H1 (cell line): ENCODE measurements at regions not wholly inside any gene's neighbourhood (a gene's known extent, or its start where the extent isn't known, plus 50 kb on each side); places are given as distances from the start of the nearest gene placed in this dataset.

Experiments used
- CTCF ChIA-PET: fragments of 300-600 bp; sonication (Branson Sonifier 250); formaldehyde crosslinking; loops from one replicate; lab custom pipeline; 2021; ENCODE audit not compliant: partially characterized antibody; lab: Charles Lee
- POLR2A ChIA-PET: fragments of 300-600 bp; sonication (Branson Sonifier 250); formaldehyde crosslinking; loops from one replicate; lab custom pipeline; 2021; ENCODE audit warnings: inconsistent platforms; ENCODE audit not compliant: partially characterized antibody; lab: Charles Lee
- DNase-seq, 2 experiments: peaks; one replicate each; pipeline versions ENCODE4 v3.0.0 to v3.0.0-alpha.2; 2010 to 2022; ENCODE audit warnings: low spot score in 2 of 2, low read depth in 1 of 2, mixed read lengths in 1 of 2
- FAIRE-seq: peaks from 2 replicates; lab custom pipeline; 2011; peaks lifted over from hg19 to GRCh38; lab: Jason Lieb, UNC
- H2AFZ ChIP-seq: 2 replicates; pipeline ENCODE4 v1.8.1; 2012; ENCODE audit warnings: low read length, inconsistent platforms
- H2AK5ac ChIP-seq: 2 replicates; pipeline ENCODE4 v1.6.1; 2013; ENCODE audit warnings: low read depth, low read length
- H2BK120ac ChIP-seq: replicated peaks from 2 replicates; pipeline ENCODE3; 2013; ENCODE audit warnings: low read depth, low read length, inconsistent platforms
- H2BK12ac ChIP-seq: 2 replicates; pipeline ENCODE4 v1.6.1; 2013; ENCODE audit warnings: low read depth, low read length
- H2BK15ac ChIP-seq: 2 replicates; pipeline ENCODE4 v1.6.1; 2013; ENCODE audit warnings: low read length
- H2BK20ac ChIP-seq: 2 replicates; pipeline ENCODE4 v1.6.1; 2013; ENCODE audit warnings: low read length
- H2BK5ac ChIP-seq: 2 replicates; pipeline ENCODE4 v1.6.1; 2013; ENCODE audit warnings: low read depth, low read length
- H3K14ac ChIP-seq: 2 replicates; pipeline ENCODE4 v1.6.1; 2013; ENCODE audit warnings: inconsistent platforms; ENCODE audit not compliant: insufficient read length
- H3K18ac ChIP-seq: 2 replicates; pipeline ENCODE4 v1.6.1; 2013; ENCODE audit warnings: low read length; ENCODE audit errors: extremely low read depth
- H3K23ac ChIP-seq: 2 replicates; pipeline ENCODE4 v1.6.1; 2013; ENCODE audit warnings: inconsistent platforms; ENCODE audit not compliant: insufficient read length
- H3K23me2 ChIP-seq: 2 replicates; pipeline ENCODE4 v1.6.1; 2013; ENCODE audit warnings: low read depth, low read length
- H3K27ac ChIP-seq: 2 replicates; pipeline ENCODE4 v1.6.1; 2011; ENCODE audit warnings: low read depth, low read length, inconsistent platforms
- H3K27me3 ChIP-seq, 4 experiments: replicated peaks in 1 of 4; 1 replicate in 1 of 4; 2 replicates in 3 of 4; pipeline versions ENCODE4 v1.6.1 to v1.8.1; 2011 to 2013; ENCODE audit warnings: low read length in 3 of 4, mild to moderate bottlenecking in 3 of 4, inconsistent platforms in 2 of 4, mixed read lengths in 2 of 4, moderate library complexity in 1 of 4; ENCODE audit not compliant: control insufficient read depth in 3 of 4, insufficient read depth in 3 of 4; ENCODE audit errors: extremely low read depth in 1 of 4
- H3K36me3 ChIP-seq, 4 experiments: 2 replicates each; pipeline versions ENCODE4 v1.6.1 to v1.8.1; 2011 to 2013; ENCODE audit warnings: mild to moderate bottlenecking in 4 of 4, low read length in 3 of 4, moderate library complexity in 2 of 4, control low read depth in 1 of 4, inconsistent platforms in 1 of 4; ENCODE audit not compliant: insufficient read depth in 4 of 4, control insufficient read depth in 2 of 4
- H3K4ac ChIP-seq: replicated peaks from 2 replicates; pipeline ENCODE3; 2013; ENCODE audit warnings: low read length, low read depth, mixed read lengths, inconsistent platforms; ENCODE audit not compliant: insufficient read length
- H3K4me1 ChIP-seq, 4 experiments: replicated peaks in 1 of 4; 1 replicate in 1 of 4; 2 replicates in 3 of 4; pipeline versions ENCODE4 v1.6.1 to v1.8.1; 2011 to 2013; ENCODE audit warnings: low read length in 3 of 4, inconsistent platforms in 2 of 4, mixed read lengths in 1 of 4; ENCODE audit not compliant: insufficient read depth in 4 of 4, control insufficient read depth in 3 of 4
- H3K4me2 ChIP-seq, 2 experiments: 2 replicates each; pipeline versions ENCODE4 v1.6.1 to v1.8.1; 2011 to 2013; ENCODE audit warnings: low read depth in 2 of 2, low read length in 2 of 2, control low read depth in 1 of 2, inconsistent platforms in 1 of 2, mild to moderate bottlenecking in 1 of 2; ENCODE audit not compliant: insufficient read depth in 1 of 2
- H3K4me3 ChIP-seq, 4 experiments: fragments of 200-600, 300-600 bp in 1 of 4; sonication (generic), shearing (Covaris generic), sonication (Bioruptor Twin) in 1 of 4; 2 replicates each; pipeline versions ENCODE4 v1.5.1 to v1.8.1; 2011 to 2016; ENCODE audit warnings: low read length in 4 of 4, low read depth in 3 of 4, control low read depth in 2 of 4, inconsistent platforms in 2 of 4, mild to moderate bottlenecking in 2 of 4, mixed read lengths in 1 of 4, moderate library complexity in 1 of 4; ENCODE audit not compliant: insufficient read depth in 2 of 4; ENCODE audit errors: extremely low read depth in 1 of 4
- H3K56ac ChIP-seq: replicated peaks from 2 replicates; pipeline ENCODE3; 2013; ENCODE audit warnings: low read depth, mild to moderate bottlenecking, mixed read lengths, low read length, inconsistent platforms; ENCODE audit not compliant: insufficient read length
- H3K79me1 ChIP-seq: 2 replicates; pipeline ENCODE4 v1.6.1; 2013; ENCODE audit warnings: low read depth, low read length, control low read depth
- H3K79me2 ChIP-seq, 2 experiments: 2 replicates each; pipeline versions ENCODE4 v1.6.1 to v1.8.1; 2012 to 2013; ENCODE audit warnings: low read length in 2 of 2, mild to moderate bottlenecking in 2 of 2, inconsistent platforms in 1 of 2; ENCODE audit not compliant: insufficient read depth in 2 of 2, control insufficient read depth in 1 of 2
- H3K9ac ChIP-seq, 4 experiments: replicated peaks in 1 of 4; 1 replicate in 1 of 4; 2 replicates in 3 of 4; pipeline versions ENCODE4 v1.6.1 to v1.8.1; 2011 to 2013; ENCODE audit warnings: low read depth in 3 of 4, low read length in 3 of 4, control low read depth in 2 of 4, mild to moderate bottlenecking in 2 of 4, moderate library complexity in 2 of 4, inconsistent platforms in 1 of 4; ENCODE audit errors: extremely low read depth in 1 of 4
- H3K9me3 ChIP-seq, 2 experiments: 2 replicates each; pipeline versions ENCODE4 v1.6.1 to v1.8.1; 2012 to 2013; ENCODE audit warnings: mild to moderate bottlenecking in 2 of 2, moderate library complexity in 2 of 2, control low read depth in 1 of 2, inconsistent platforms in 1 of 2, low read depth in 1 of 2, low read length in 1 of 2, mixed read lengths in 1 of 2; ENCODE audit not compliant: insufficient read depth in 2 of 2
- H4K20me1 ChIP-seq, 2 experiments: replicated peaks in 1 of 2; 2 replicates each; pipeline versions ENCODE3 to v1.8.1; 2011 to 2013; ENCODE audit warnings: inconsistent platforms in 2 of 2, low read length in 2 of 2, mild to moderate bottlenecking in 1 of 2; ENCODE audit not compliant: insufficient read depth in 2 of 2, control insufficient read depth in 1 of 2
- H4K5ac ChIP-seq: 2 replicates; pipeline ENCODE4 v1.6.1; 2013; ENCODE audit warnings: low read length, low read depth, mixed read lengths, inconsistent platforms; ENCODE audit not compliant: insufficient read length
- H4K8ac ChIP-seq: 2 replicates; pipeline ENCODE4 v1.8.0; 2013; ENCODE audit warnings: mild to moderate bottlenecking, moderate library complexity, low read length, inconsistent platforms; ENCODE audit not compliant: insufficient read depth; ENCODE audit errors: extremely low read depth
- H4K91ac ChIP-seq: replicated peaks from 2 replicates; pipeline ENCODE3; 2013; ENCODE audit warnings: low read length, mixed read lengths, inconsistent platforms; ENCODE audit not compliant: insufficient read length
- BCL11A ChIP-seq, 2 experiments: IDR thresholded peaks; one replicate each; pipeline ENCODE4 v1.6.1; 2011; ENCODE audit warnings: low read depth in 2 of 2, low read length in 2 of 2, mild to moderate bottlenecking in 2 of 2
- BRCA1 ChIP-seq: IDR thresholded peaks from 2 replicates; pipeline ENCODE4 v1.6.1; 2012; ENCODE audit warnings: low read depth, low read length, improper control_type of control experiment
- CBX5 ChIP-seq: fragments of 300-800, 300-1000 bp; sonication (generic); IDR thresholded peaks from 2 replicates; pipeline ENCODE4 v1.7.1; 2016; ENCODE audit warnings: antibody characterized with exemption, low read length, low read depth
- CEBPB ChIP-seq: IDR thresholded peaks from 2 replicates; pipeline ENCODE4 v1.6.1; 2012; ENCODE audit warnings: low read depth, low read length
- EGR1 ChIP-seq: IDR thresholded peaks from 2 replicates; pipeline ENCODE4 v1.6.1; 2011; ENCODE audit warnings: low read depth, low read length, borderline replicate concordance
- EP300 ChIP-seq, 2 experiments: IDR thresholded peaks; 1 replicate in 1 of 2; 2 replicates in 1 of 2; pipeline ENCODE4 v1.6.1; 2011 to 2012; ENCODE audit warnings: low read depth in 2 of 2, low read length in 2 of 2, mild to moderate bottlenecking in 2 of 2, borderline replicate concordance in 1 of 2, inconsistent platforms in 1 of 2, moderate library complexity in 1 of 2
- GABPA ChIP-seq: IDR thresholded peaks from 2 replicates; pipeline ENCODE4 v1.6.1; 2011; ENCODE audit warnings: mild to moderate bottlenecking, low read length, moderate library complexity, borderline replicate concordance; ENCODE audit not compliant: insufficient read depth
- KDM4A ChIP-seq: IDR thresholded peaks from one replicate; pipeline ENCODE4 v1.7.1; 2012; ENCODE audit warnings: low read depth, mild to moderate bottlenecking, moderate library complexity, low read length, inconsistent platforms; ENCODE audit not compliant: severe bottlenecking
- MAX ChIP-seq: IDR thresholded peaks from 2 replicates; pipeline ENCODE4 v1.6.1; 2012; ENCODE audit warnings: inconsistent platforms
- RBBP5 ChIP-seq: IDR thresholded peaks from 2 replicates; pipeline ENCODE4 v1.7.1; 2012; ENCODE audit warnings: low read depth, mild to moderate bottlenecking, inconsistent platforms, low read length, moderate library complexity, borderline replicate concordance
- SAP30 ChIP-seq: fragments of 300-600 bp; sonication (generic); IDR thresholded peaks from 2 replicates; pipeline ENCODE4 v1.7.1; 2012; ENCODE audit warnings: low read length, moderate library complexity, mild to moderate bottlenecking, inconsistent platforms; ENCODE audit not compliant: insufficient read depth, insufficient replicate concordance
- SIRT6 ChIP-seq: IDR thresholded peaks from one replicate; pipeline ENCODE4 v1.7.1; 2012; ENCODE audit warnings: low read length, inconsistent platforms
- SUZ12 ChIP-seq: fragments of 200-600 bp; sonication (generic); IDR thresholded peaks from 2 replicates; pipeline ENCODE4 v1.6.1; 2012; ENCODE audit warnings: mild to moderate bottlenecking, inconsistent platforms, low read length, moderate library complexity, mixed read lengths
- TAF7 ChIP-seq: optimal IDR thresholded peaks from 2 replicates; pipeline ENCODE3; 2011; ENCODE audit warnings: low read depth, mild to moderate bottlenecking, inconsistent platforms, low read length, moderate library complexity, borderline replicate concordance
- TBP ChIP-seq: IDR thresholded peaks from 2 replicates; pipeline ENCODE4 v1.6.1; 2011; ENCODE audit warnings: low read depth, low read length, improper control_type of control experiment
- WGBS, 2 experiments: shearing (Covaris generic) in 1 of 2; methylation state at CpG; one replicate each; pipeline versions ENCODE4 v1.1.6 to v1.1.7; 2013 to 2015; ENCODE audit warnings: low lambda C conversion rate in 2 of 2, mixed read lengths in 2 of 2, inconsistent platforms in 1 of 2, low coverage in 1 of 2, missing lambda C conversion rate in 1 of 2; ENCODE audit not compliant: insufficient replicate concordance in 2 of 2, insufficient coverage in 1 of 2, insufficient read length in 1 of 2; ENCODE audit errors: extremely low coverage in 1 of 2, missing lambda C conversion rate in 1 of 2; 5-methylcytosine and 5-hydroxymethylcytosine counted together

- no peak overlapping the region for H3K23ac ChIP-seq
- no peak overlapping the region for H3K9ac ChIP-seq
- H2BK5ac ChIP-seq = no peak overlapping the region
- no peaks in the 10 kb centered on the region for H3K36me3 ChIP-seq
- H3K79me1 ChIP-seq = no peaks in the 10 kb centered on the region
- no peak for DNase-seq
- no peak overlapping the region for H3K14ac ChIP-seq
- H3K4ac ChIP-seq = no peak overlapping the region
- FAIRE-seq = no peak
- H2BK12ac ChIP-seq = no peak overlapping the region
- H2BK20ac ChIP-seq = no peak overlapping the region
- no peaks in the 10 kb centered on the region for H3K27me3 ChIP-seq
- H3K4me2 ChIP-seq = no peak overlapping the region
- H3K18ac ChIP-seq = no peak overlapping the region
- no peak overlapping the region for H3K56ac ChIP-seq
- H2AFZ ChIP-seq = no peak overlapping the region
- H4K91ac ChIP-seq = no peak overlapping the region
- no peaks in the 10 kb centered on the region for H3K23me2 ChIP-seq
- no peak overlapping the region for H2AK5ac ChIP-seq
- H3K27ac ChIP-seq = no peak overlapping the region
- CTCF ChIA-PET = no interaction called here
- no peaks in the 10 kb centered on the region for H3K9me3 ChIP-seq
- POLR2A ChIA-PET = no interaction called here
- H4K8ac ChIP-seq = no peak overlapping the region
- H3K79me2 ChIP-seq = no peaks in the 10 kb centered on the region
- no peak overlapping the region for H2BK15ac ChIP-seq
- H3K4me1 ChIP-seq = no peaks in the 10 kb centered on the region
- no peak overlapping the region for H2BK120ac ChIP-seq
- no peak overlapping the region for H3K4me3 ChIP-seq
- whole genome bisulfite sequencing, 2 experiments = 78% methylated on average over 2 of the region's 2 CpGs; no CpG with 5 or more reads in 1 of the 2 experiments
- H4K5ac ChIP-seq = no peak overlapping the region
- H4K20me1 ChIP-seq = no peaks in the 10 kb centered on the region
- TF ChIP-seq GABPA (no peak), SUZ12 (no peak), TBP (no peak), SIRT6 (no peak), MAX (no peak), CBX5 (no peak), CEBPB (no peak), SAP30 (no peak), EP300 (IDR thresholded peaks at IDR 0.05; ENCODE audit: borderline replicate concordance in 1 of 2, low read depth in 2 of 2, low read length in 2 of 2) (no peak), BCL11A (IDR thresholded peaks at IDR 0.05; ENCODE audit: low read depth in 2 of 2, low read length in 2 of 2) (no peak), RBBP5 (no peak), BRCA1 (no peak), KDM4A (no peak), EGR1 (no peak), TAF7 (no peak)
These were observed 80.7 kb upstream of the EOLA2 start for GRCh38 chrX:150018931-150019361.
